SK-MEL-5 (cell line): ENCODE measurements at regions not wholly inside any gene's neighbourhood (a gene's known extent, or its start where the extent isn't known, plus 50 kb on each side); places are given as distances from the start of the nearest gene placed in this dataset.
"Not testable (repeated sequence)": the region's sequence is repeated elsewhere in the genome, so short reads cannot be mapped to it uniquely, and the experiment has no call there.

Experiments used
- DNase-seq: peaks from one replicate; pipeline ENCODE4 v3.0.0-alpha.2; 2016; ENCODE audit warnings: low read depth, low spot score
- in situ Hi-C: cut with HindIII; loops from 2 replicates; pipeline ENCODE4 v1.10.0; 2016; ENCODE audit warnings: low sequenced_read_pairs, high pct_unique_total_duplicates, low pct_unique_long_range_greater_than_20kb

DNA sequence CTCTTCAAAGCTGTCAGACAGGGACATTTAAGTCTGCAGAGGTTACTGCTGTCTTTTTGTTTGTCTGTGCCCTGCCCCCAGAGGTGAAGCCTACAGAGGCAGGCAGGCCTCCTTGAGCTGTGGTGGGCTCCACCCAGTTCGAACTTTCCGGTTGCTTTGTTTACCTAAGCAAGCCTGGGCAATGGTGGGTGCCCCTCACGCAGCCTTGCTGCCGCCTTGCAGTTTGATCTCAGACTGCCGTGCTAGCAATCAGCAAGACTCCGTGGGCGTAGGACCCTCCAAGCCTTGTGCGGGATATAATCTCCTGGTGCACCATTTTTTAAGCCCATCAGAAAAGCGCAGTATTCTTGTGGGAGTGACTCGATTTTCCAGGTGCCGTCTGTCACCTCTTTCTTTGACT lies 235.9 kb upstream of the GRIK2 start:
- in situ Hi-C loops, DNase-seq: not testable (repeated sequence)

DNA sequence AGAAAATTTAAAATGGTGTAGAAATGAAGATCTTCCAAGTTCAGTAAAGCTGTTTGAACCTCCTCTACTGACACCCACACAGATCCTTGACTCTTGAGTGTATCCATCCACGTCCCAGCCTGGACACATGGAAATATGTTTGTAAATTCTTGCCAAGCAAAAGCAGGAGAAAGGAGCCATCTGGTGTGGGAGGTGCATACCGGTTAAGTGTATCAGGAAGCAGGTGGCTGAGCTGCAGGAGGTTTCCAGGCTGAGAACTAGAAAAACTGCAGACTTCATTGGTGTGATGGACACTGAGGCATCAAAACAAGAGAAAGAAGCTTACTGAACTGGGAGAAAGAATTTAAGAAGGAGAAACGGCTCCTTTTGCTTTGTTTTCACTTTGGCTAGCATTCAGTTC lies 229.9 kb upstream of the GRIK2 start:
- in situ Hi-C loops = no loop called here
- DNase-seq = no peak

DNA sequence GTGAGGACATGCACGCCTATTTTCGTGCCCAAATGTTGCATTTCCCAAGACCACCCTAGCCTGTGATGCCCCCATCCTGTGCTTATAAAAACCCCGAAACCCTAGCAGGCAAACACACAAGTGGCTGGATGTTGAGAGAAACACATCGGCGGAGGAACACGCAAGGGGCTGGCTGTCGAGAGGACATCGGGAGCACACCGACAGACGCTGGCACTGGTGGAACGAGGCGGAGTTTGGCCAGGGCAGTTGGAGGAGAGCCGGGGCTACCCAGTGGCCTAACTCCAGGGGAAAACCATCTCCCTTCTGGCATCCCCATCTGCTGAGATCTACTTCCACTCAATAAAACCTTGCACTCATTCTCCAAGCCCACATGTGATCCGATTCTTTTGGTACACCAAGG lies 225.9 kb upstream of the GRIK2 start:
- DNase-seq = no peak

DNA sequence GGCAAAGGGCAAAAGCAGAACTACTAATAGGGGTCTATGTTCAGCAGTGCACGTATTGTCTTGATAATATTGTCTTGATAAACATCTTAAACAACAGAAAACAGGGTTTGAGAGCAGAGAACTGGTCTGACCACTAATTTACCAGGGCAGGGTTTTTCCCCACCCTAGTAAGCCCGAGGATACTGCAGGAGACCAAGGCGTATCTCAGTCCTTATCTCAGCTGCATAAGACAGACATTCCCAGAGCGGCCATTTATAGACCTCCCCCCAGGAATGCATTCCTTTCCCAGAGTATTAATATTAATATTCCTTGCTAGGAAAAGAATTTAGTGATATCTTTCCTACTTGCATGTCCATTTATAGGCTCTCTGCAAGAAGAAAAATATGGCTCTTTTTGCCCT lies 222.5 kb upstream of the GRIK2 start:
- DNase-seq, in situ Hi-C loops: not testable (repeated sequence)

More for the DNA sequence above, 225.9 kb upstream of the GRIK2 start:
- in situ Hi-C loops = no loop called here

DNA sequence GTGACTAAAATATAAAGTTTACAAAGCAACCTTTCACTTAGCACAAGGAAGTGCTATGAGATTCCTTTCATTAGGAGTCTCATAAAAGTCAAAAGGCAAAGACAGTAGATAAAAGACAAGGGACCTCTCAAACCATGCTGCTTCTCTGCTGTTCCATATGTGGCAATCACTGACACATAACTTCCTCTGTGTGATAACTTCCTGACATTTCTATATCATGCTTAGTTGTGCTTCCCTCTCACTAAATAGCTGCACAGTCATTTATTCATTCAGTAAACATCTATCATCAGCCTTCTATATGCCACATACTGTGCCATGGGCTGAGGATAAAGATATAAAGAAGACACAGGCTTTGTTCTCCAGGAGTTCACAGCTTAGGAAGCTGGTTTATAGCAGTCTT lies 214.8 kb upstream of the GRIK2 start:
- peak; percentile 62 for DNase-seq
- in situ Hi-C loops = no loop called here

DNA sequence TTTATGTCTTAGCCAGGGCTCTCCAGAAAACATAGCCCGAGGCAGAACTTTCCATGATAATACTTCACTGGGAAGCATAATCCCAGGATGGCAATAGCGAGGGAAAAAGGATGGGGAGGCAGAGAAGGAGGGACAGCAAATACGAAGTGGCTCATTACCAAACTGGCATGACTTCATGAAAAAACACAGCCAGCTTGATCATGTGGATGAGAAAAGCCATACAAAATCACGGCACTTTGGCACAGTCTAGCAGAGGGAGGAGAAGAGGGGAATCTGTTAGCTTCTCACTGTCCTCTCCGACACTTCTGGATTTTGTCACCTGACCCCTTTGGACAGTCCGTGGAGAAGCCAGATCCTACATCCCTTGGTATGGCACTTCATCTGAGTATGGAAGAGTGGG lies 212.5 kb upstream of the GRIK2 start:
- DNase-seq = no peak
- in situ Hi-C loops = no loop called here

DNA sequence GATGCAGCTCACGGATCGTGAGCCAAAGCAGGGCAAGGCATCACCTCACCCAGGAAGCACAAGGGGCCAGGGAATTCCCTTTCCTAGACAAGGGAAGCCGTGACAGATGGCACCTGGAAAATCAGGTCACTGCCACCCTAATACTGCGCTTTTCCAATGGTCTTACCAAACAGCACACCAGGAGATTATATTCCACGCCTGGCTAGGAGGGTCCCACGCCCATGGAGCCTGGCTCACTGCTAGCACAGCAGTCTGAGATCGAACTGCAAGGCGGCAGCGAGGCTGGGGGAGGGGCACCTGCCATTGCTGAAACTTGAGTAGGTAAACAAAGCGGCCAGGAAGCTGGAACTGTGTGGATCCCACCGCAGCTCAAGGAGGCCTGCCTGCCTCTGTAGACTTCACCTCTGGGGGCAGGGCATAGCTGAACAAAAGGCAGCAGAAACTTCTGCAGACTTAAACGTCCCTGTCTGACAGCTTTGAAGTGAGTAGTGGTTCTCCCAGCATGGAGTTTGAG lies 205.2 kb upstream of the GRIK2 start:
- in situ Hi-C loops, DNase-seq: not testable (repeated sequence)

DNA sequence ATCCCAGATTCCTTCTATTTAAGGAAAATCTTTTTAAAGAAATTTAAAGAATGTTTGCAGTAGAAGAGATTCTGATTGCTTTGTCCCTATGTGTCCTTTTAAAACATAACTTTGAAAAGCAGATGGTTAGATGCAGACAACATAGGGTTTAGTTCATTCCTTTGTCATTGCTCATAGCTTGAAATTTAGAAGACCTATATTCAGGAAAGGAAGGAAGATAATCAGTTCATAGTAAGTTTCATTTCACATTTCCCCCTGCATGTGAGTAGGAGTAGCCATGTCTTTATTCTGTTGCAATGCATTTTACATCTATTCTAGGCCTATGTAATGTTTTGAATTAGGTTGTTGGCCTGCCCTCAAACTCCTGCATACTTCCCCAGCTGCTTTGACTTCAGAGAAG lies 197.9 kb upstream of the GRIK2 start:
- no peak for DNase-seq
- in situ Hi-C loops = no loop called here

DNA sequence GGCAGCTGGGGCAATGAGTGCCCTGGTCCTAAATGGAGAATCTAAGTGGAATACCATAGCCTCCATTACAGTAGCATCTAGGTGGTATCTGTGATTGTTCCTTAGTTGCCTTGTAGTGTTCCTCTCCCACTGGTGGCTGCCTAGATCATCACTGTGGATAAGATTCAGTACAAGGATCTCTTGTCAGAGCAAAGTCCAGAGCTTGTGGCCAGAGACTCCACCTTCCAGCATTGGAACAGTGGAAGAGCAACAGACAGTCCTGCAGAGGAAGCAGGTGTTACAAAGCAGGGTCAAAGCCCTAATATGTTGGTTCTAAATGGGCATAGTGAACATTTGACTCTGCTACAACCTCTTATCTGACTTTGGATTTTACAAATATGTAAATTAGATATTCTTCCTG lies 194.1 kb upstream of the GRIK2 start:
- in situ Hi-C loops = no loop called here
- DNase-seq = no peak

DNA sequence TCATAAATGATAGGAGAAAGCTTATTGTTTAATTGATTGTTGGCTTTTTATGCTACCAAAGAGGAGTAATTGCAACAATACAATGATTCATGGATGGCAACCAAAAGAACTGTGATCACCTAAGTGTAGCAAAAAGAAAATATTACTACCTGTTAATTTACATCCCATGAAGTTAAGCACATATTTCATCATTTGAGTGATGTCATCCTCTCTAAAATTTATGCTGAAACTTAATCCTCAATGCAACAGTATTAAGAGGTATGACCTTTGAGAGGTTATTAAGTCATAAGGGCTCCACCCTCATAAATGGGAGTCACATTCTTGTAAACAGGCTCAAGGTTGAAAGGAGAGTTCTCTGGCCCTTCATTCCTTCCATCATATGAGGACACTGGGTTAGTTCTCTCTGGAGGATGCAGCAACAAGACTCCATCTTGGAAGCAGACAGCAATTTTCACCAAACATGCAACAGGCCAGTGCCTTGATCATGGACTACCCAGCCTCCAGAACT lies 190.6 kb upstream of the GRIK2 start:
- in situ Hi-C loops = no loop called here
- DNase-seq = no peak

DNA sequence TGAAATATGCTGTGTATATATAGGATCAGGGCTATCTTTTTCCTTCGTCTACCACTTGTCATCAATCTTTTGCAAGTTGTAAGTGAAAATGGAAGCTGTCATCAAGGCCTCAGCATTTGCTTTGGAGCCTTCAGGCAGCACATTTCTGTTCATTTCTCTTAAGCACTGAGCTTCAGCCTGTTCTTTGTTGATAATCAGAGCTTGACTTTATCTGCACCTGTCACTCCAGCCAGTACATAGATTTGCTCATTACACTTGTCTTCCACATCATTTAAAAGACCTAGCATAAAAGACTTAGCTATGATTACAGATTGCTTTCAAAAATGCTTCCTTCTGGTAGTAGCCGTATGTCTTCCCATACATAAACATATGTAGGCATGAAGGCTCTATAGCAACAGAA lies 189.8 kb upstream of the GRIK2 start:
- DNase-seq = no peak
- in situ Hi-C loops = no loop called here

DNA sequence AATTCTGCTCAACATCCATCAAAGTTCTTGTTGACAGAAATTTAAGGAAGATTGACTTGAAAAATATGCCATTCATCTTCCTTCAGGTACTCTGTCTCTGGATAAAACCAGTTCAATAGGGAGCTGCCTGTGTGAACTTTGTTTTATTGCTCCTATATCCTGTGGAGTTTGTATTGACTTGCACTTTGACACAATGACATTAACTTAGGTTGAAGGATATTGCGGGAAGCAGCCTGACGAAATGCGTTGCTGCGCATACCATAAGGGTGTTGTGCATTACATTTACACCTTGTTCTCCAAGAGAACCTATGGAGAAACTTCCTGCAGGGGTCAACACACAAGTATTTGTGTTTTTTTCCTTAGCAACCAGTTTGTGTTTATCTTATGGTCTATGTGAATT lies 185.4 kb upstream of the GRIK2 start:
- in situ Hi-C loops = no loop called here
- DNase-seq = no peak

DNA sequence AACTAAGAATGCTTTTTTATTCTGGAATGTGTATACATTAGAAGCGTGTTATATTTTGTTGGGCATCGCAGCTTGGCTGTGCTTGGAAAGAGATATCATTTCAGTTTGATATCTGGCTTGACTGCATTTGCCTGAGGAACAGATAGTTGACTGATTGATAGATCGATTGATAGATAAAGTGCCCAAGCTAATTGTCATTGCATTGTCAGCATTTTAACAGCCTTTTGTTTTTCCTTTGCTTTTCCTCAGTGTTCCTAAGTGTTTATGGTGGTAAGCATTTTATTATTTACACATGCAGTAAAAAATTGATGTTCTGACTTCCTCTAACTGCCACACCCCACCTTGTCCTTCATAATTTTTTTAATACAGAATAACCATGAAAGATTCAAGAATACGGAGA lies 180.9 kb upstream of the GRIK2 start:
- in situ Hi-C loops = no loop called here
- DNase-seq = no peak

DNA sequence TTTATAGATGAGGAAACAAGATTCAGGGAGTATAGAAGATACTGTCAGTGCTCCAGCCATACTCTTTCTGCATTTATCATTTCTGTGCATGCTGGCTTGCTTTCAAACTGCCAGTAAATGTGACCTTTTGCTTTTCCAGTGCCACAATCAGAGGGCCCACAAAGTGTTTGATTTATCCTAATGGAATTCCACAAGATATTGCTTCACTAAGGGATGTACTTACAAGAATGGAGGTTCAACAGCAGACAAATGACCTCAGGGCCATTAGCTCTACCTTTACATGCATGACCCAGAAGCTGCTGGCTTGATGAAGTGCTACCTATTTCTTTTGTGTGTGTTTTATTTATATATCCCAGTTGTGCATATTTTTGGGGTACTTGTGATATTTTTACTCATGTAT lies 171.5 kb upstream of the GRIK2 start:
- no peak for DNase-seq
- in situ Hi-C loops = no loop called here

DNA sequence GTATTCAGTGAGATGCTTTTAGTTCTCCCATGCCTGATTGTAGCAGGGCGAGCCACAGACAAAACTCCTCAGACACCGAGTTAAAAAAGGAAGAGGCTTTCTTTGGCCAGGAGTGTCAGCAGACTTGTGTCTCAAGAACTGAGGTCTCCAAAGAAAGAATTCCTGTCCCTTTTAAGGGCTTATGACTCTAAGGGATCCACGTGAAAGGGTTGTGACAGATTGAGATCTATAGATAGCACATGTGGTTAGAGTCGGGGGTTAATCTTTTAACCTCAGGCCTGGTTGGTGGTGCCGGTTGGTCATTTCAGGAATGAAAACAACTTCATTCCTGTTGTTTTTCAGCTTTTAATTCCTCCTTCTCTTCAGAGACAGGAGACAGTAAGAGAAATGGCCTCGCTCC lies 168.8 kb upstream of the GRIK2 start:
- no peak for DNase-seq
- in situ Hi-C loops = no loop called here

DNA sequence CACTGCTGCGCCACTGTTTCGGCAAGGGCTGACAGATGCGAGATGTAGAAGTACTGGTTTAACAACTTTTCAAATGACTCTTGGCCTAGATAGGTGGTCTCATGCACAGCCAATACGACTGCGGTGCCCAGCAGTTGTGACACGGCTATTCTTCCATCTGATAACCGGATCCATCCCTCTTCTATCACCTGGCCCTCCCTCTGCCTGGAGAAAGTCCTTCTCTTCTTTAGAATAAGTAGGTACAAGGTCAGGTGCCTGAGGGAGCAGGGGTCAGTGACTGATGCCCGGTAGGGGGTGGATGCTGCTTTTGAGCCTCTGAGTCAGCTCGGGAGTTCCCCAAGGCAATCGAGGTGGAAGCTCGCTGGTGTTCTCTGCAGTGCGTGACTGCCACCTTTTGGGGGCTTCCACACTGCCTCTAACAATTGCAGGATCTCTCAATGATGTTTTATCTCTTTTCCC lies 166.8 kb upstream of the GRIK2 start:
- in situ Hi-C loops = no loop called here
- DNase-seq = peak; percentile 57

DNA sequence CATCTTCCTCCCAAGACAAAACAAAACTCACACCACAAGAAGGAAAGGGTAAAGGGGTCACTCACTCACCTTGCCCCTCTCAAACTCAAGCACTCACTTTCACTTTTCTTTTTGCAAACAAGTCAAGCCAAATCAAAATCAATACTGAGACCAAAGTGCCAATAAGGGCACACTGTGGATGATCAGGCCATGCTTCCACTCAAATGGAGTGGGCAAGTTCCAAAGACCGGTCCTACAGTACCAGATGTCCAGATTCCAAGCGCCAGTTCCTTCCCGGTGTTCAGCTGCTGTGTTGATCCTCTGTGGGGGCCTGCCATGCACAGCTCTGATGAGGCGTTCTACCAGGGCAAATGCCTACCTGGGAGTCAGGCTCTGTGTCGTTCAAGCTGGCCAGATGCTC lies 162.6 kb upstream of the GRIK2 start:
- in situ Hi-C loops = no loop called here

DNA sequence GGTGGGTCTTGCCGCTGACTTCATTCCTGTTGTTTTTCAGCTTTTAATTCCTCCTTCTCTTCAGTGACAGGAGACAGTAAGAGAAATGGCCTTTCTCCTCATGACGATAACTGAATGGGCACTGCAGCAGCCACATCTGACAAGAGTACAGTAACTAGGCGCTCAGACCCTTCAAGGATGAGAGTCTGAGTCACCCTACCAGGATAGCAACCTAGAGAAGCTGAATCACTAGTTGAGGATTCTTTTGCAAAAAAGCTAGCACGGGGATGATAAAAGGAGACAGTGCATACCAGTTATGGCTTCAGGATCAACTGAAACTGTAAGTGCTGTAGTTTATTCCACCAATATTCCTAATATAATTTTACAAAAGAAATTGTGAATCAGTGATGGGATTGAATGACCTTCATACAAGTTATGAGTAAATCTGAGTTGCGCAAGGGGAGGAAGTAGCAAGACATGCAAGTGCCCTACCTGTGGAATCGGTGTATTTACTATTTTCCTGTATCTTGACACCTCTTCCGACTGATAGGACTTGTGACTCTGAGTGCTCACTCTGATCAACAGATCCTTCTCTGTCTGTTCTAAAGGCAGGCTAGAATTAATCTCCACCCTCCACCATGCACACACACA lies 161.8 kb upstream of the GRIK2 start:
- no peak for DNase-seq

More for the DNA sequence above, 162.6 kb upstream of the GRIK2 start:
- DNase-seq = no peak

DNA sequence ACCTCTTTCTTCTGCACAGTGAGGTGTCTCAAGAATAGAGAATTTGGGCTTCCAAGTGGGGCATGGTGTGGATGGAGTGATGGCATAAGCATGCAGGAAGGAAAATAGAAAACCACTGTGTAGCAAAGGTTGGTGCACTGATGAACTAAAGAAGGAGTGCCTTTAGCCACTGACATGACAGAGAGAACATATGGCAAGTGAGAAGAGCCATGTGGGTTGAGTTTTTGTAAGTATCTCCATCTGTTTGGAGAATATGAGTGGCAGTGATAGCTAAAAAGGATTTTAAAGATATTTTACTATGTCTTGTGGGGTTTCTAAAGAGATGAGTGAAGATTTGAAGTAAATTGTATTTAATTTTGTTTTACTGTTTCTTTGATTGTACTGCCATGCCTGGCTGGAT lies 160.5 kb upstream of the GRIK2 start:
- DNase-seq = no peak
- in situ Hi-C loops = no loop called here

More for the DNA sequence above, 161.8 kb upstream of the GRIK2 start:
- in situ Hi-C loops = no loop called here
